ENCODE measurements at regions not wholly inside any gene's neighbourhood (a gene's known extent, or its start where the extent isn't known, plus 50 kb on each side); places are given as distances from the start of the nearest gene placed in this dataset.
A peak's percentile ranks its signal among the peaks of the same experiment; 100 is the strongest.
"Not testable (repeated sequence)": the region's sequence is repeated elsewhere in the genome, so short reads cannot be mapped to it uniquely, and the experiment has no call there.

GRCh38 chr1:188757747-188758146 is 1719.9 kb downstream of the BRINP3 start:
- DNase-seq (ENCODE audit: extremely low read depth, low read depth), result not testable (repeated sequence)

- DNase-seq (ENCODE audit: extremely low read depth, low read depth), result no peak
Observed at GRCh38 chr1:188761226-188761625, 1716.4 kb downstream of the BRINP3 start.

- no peak for DNase-seq (ENCODE audit: extremely low read depth, low read depth)
Observed at GRCh38 chr1:188762166-188762743, 1715.4 kb downstream of the BRINP3 start.

GRCh38 chr1:188763541-188763940 is 1714.1 kb downstream of the BRINP3 start:
- DNase-seq (ENCODE audit: extremely low read depth, low read depth), result no peak

- DNase-seq (ENCODE audit: extremely low read depth, low read depth), result no peak
Observed at GRCh38 chr1:188769181-188769580, 1708.5 kb downstream of the BRINP3 start.

GRCh38 chr1:188769936-188770335 is 1707.7 kb downstream of the BRINP3 start:
- DNase-seq (ENCODE audit: extremely low read depth, low read depth), result no peak

- DNase-seq (ENCODE audit: extremely low read depth, low read depth), result no peak
Observed at GRCh38 chr1:188778578-188778977, 1699.1 kb downstream of the BRINP3 start.

GRCh38 chr1:188782220-188782841 is 1695.3 kb downstream of the BRINP3 start:
- DNase-seq (ENCODE audit: extremely low read depth, low read depth), result peak; percentile 94

- DNase-seq (ENCODE audit: extremely low read depth, low read depth), result no peak
Observed at GRCh38 chr1:188794969-188795368, 1682.7 kb downstream of the BRINP3 start.

GRCh38 chr1:188812153-188812552 is 1665.5 kb downstream of the BRINP3 start:
- not testable (repeated sequence) for DNase-seq (ENCODE audit: extremely low read depth, low read depth)

GRCh38 chr1:188812836-188813573 is 1664.7 kb downstream of the BRINP3 start:
- not testable (repeated sequence) for DNase-seq (ENCODE audit: extremely low read depth, low read depth)

- no peak for DNase-seq (ENCODE audit: extremely low read depth, low read depth)
Observed at GRCh38 chr1:188817814-188818213, 1659.8 kb downstream of the BRINP3 start.

GRCh38 chr1:188822248-188822647 is 1655.4 kb downstream of the BRINP3 start:
- peak; percentile 69 for DNase-seq (ENCODE audit: extremely low read depth, low read depth)

GRCh38 chr1:188825471-188825870 is 1652.2 kb downstream of the BRINP3 start:
- peak; percentile 76 for DNase-seq (ENCODE audit: extremely low read depth, low read depth)

GRCh38 chr1:188826800-188827199 is 1650.9 kb downstream of the BRINP3 start:
- DNase-seq (ENCODE audit: extremely low read depth, low read depth), result peak; percentile 33

GRCh38 chr1:188827400-188827799 is 1650.3 kb downstream of the BRINP3 start:
- peak; percentile 29 for DNase-seq (ENCODE audit: extremely low read depth, low read depth)

- DNase-seq (ENCODE audit: extremely low read depth, low read depth), result not testable (repeated sequence)
Observed at GRCh38 chr1:188841111-188841696, 1636.5 kb downstream of the BRINP3 start.

- DNase-seq (ENCODE audit: extremely low read depth, low read depth), result no peak
Observed at GRCh38 chr1:188846468-188846867, 1631.2 kb downstream of the BRINP3 start.

GRCh38 chr1:188857526-188858087 is 1620.1 kb downstream of the BRINP3 start:
- no peak for DNase-seq (ENCODE audit: extremely low read depth, low read depth)

- DNase-seq (ENCODE audit: extremely low read depth, low read depth), result no peak
Observed at GRCh38 chr1:188867614-188868013, 1610.0 kb downstream of the BRINP3 start.

GRCh38 chr1:188871164-188871563 is 1606.5 kb downstream of the BRINP3 start:
- DNase-seq (ENCODE audit: extremely low read depth, low read depth), result no peak
